NCI-H2107 treated with DMSO at 0.1 percent for 48 hours (cell line): ENCODE measurements at regions not wholly inside any gene's neighbourhood (a gene's known extent, or its start where the extent isn't known, plus 50 kb on each side); places are given as distances from the start of the nearest gene placed in this dataset.

ENCODE experiments used
- DNase-seq: peaks from one replicate; lab custom pipeline; 2025; ENCODE audit not compliant: unreplicated experiment; lab: John Stamatoyannopoulos, UW

DNA sequence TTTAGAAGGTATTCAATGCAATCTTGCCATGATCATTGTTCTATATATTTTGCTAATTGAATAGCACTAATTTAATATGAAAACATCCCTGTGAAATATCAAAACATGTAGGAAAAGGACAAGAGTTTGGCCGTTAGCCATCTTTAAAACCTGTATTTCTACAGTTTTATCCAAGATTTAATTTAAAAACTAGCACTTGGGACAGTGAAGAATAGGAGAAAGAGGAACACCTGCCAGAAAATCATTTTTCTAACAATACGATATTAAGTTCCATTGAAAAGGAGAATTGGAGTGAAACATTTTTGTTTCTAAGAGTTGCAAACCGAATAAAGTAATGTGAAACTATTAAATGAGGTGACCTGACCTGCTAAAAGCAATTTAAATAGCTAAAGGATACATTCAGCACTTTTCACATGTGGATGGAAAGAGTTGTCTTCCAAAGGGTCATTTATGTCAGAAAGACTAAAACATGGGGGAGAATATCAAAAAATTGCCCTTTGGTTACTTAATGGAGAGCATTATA, 1673.6 kb upstream of the MIR17HG start:
- no peak for DNase-seq

DNA sequence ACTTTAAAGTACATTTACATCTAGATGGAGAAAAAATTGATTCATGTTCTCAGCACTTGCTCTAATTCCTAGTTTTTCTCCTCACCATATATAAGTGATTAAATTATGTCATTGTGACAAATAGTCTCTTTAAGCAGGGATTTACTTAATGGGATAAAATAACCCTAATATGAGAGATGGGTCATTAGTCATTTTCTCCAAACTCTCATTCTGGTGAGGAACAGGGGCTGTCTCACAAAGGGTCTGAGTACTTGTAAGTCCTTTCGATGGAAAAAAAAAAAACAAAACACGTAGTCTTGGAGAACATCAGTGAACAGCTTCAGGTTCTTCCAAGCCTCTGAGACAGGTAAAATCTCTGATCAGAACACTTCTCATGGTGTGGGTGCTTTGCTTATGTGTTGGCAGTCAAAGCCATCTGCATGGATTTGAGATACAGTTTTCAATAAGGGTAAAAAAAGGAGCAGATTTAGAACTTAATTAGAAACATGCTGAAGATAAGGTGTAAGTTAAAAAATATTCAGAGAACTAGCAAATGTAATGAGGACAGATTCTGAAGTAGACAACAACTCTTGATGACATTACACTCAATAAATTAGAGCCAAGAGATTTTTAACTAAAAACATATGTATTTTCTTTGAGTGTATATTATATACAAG, 1668.9 kb upstream of the MIR17HG start:
- no peak for DNase-seq

DNA sequence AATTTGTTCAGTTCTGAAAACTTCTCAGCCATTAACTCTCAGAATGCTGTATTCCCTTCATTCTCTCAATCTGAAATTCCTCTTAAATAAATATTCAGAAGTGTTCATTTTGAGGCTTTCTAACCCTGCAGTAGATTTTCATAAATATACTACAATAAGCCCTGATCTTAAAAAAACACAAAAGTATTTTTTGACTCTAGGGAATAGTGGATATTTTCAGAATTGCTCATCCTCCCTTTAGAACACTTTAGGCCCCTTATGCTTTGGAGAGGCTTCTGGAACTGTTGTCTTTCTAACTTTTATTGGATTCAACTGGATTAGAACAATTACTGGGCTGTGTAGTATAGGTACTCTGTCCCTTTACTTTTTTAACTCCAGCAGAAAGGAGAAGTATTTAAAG, 1662.6 kb upstream of the MIR17HG start:
- no peak for DNase-seq

DNA sequence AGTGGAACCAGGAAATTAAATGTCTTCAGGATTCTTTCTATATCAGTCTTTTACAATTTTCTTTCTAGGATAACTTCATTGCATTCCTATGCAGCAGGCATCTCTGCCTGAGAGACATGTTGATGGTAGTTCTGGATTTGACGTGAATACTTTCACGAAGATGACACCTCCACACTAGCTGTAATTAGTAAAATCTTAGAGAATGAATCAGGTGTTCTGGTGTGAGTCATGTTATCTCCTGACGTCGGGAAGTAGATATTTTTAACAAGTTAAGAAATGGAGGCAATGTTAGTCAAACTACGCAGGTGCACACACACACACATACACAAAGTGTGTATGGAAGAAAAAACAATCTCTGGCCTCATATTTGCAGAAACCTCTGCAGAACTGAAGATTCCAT, 1661.3 kb upstream of the MIR17HG start:
- no peak for DNase-seq

DNA sequence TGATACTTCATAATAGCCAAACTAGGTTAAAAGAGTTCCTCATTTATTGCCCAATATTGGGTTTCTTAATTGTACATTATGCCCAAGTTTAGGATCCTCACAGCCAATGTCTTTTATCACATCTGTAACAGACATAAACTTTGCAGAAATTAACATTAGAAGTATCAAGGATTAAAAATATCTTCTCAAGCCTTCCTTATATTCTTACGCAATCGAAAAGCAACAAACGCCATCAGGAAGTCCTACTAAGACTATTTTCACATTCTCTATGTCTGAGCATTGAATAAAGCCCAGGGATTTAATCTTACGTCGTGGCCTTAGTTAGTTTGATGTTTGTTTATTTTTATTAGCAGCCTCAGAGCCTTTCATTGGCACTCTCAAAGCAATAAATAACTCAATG, 1660.4 kb upstream of the MIR17HG start:
- no peak for DNase-seq

DNA sequence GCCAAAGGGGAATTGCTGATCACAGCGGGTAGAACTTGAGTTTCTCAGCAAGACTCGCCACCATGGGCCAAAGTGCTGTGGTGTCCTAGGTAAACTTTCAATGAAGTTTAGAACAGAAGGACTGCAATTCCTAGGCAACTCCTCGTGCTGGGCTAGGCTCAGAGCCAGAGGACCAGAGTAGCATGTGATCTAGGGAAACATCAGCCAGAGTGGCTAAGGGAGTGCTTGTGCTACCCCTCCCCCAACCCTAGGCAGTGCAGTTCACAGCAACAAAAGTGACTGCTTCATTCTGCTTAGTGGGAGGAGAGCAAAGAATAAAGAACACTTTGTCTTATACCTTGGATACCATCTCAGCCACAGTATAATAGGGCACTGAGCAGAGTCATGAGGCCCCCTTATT, 1658.6 kb upstream of the MIR17HG start:
- no peak for DNase-seq

DNA sequence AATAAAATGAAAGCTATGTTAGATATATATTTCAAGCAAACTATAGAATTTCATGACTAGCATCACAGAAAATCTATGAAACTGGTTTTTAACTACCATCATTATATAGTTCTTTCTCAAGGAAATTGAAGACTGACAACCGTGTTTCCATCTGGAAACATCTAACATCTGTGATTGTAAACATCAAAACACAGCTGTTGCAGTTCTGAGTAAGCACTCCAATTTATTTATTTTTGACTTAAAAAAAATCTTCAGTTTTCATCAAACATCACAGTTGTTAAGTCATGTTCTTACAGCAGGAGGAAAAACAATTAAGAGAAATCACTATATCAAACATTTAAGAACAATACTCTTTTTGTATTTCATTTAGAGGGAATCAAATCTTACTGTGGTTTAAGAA, 1653.0 kb upstream of the MIR17HG start:
- no peak for DNase-seq

DNA sequence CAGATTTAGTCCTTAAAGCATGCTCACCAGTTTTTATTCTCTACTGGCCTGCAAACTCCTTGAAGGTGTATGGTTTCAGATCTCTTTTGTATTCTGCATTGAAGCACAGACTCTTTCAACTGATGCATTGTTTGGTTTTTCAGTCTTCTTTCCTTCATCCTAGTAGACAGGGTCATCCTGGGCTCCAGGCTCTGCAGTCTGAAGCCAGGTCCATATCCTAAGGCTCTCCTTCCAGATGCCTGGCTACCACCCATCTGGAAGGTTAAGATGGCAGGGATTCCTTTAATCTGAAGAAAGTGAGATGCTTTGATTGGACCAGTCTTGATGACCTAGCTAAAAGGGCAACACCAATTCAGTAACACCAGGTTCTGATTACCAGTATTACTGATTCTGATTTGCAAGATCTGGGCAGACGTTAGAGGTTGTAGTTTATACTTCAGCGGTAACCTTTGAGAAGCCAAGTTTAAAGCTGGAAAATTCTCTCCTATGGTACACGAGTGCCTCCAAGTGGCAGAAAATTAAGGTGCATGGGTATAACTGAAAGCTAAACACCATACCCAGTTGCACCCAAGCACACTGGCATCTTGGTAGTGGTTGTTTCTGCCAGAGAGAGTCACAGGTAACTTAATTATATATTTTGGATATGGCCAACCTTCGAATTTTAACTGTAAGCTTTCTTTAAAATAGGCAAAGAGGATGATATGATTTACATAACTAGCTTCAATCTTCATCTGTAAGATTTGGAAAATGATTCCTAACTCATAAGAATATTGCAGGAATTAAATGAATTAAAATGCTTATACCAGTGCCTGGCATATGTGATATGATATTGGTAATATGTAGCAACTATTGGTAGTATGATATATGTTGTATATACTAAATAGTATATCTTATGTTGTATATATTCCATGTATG, 1651.9 kb upstream of the MIR17HG start:
- peak; percentile 26 for DNase-seq

DNA sequence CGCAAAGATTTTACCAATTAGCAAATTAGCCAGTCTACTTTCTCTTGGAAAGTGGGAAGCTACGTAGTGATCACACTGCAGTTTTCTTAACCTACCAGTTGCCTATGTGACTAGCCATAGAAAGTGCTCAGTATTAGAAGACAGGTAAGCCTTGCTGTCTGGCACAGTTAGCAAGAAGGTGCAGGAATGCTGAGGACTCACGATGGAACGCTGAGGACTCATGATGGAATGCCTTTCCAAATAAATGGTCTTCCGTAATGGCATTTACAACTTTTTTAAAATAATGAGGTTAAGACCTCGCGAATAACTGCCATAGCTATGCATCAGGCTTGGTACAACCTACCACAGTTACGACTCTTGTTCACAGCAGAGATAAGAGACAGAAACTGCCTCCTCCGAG, 1645.6 kb upstream of the MIR17HG start:
- DNase-seq: no peak

DNA sequence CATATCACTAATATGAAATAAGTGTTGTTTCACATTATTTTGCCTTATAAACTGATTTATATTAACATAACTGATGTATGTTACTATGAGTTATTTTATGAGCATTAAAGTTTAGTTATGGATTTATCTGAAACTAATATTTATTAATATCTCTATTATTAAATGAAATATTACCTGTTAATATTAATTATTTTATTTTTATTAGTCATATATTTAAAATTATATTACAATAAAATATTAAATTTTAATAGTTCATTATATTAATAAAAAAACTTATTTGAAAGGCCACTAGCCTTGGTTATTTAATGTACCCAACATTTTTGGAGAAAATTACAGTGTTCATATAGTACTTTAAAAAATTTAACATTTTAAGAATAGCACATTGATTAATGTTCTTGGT, 1643.4 kb upstream of the MIR17HG start:
- DNase-seq: no peak

DNA sequence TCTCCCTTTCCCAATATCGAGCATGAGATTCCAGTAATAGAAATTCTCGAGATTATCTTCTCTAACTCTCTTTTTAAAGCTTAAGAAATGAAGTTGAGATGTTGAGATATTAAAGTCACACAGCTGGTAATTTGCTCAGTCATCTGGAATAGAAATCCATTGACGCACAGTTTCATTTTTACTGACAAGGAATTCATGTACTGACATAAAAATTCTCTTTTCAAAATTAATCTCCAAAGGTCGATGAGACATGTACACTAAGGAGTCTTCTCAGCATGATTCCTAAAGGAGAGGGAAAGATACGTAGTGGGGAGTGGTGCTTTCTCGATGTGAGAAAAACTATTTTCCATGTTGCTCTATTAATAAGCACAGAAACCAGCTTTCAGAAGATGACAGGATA, 1639.5 kb upstream of the MIR17HG start:
- no peak for DNase-seq

DNA sequence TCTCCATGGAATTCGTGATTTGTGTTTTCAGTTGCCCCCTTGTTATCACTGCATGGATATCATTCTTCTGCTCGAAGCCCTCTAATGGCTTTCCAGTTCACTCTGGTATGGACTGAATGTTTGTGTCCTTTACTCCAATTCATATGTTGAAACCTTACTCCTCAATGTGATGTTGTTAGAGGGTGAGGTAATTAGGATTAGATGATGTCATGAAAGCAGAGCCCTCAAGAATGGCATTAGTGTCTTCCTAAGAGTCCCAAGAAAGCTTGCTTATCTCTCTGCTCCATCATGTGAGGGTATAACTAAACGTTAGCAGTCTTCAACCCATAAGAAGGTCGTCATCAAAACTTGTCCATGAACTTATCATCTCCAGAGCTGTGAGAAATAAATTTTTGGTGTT, 1626.3 kb upstream of the MIR17HG start:
- no peak for DNase-seq

DNA sequence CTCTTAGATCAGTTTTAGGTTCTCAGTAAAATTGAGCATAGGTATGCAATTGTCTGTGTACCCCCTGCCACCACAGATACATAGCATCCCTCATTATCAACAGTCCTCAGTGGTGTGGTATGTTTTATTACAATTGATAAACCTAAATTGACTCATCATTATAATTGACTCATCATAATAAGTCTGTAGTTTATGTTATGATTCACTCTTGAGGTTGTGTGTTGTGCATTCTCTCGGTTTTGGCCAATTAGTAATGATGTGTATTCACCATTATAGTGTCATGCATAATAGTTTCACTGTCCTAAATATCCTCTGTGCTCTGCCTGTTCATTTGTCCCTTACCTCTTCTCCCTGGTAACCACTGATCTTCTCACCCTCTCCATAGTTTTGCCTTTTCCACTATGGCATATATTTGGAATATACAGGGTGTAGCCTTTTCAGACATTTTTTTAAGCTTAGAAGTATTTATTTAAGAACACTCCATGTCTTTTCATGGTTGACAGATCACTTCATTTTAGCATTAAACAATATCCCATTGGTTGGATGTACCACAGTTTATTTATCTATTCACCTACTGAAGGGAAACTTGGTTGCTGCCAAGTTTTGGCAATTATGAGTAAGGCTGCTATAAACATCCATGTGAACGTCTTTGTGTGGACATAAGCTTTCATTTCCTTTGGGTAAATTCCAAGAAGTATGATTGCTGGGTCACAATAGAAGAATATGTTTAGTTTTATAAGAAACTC, 1620.6 kb upstream of the MIR17HG start:
- no peak for DNase-seq

DNA sequence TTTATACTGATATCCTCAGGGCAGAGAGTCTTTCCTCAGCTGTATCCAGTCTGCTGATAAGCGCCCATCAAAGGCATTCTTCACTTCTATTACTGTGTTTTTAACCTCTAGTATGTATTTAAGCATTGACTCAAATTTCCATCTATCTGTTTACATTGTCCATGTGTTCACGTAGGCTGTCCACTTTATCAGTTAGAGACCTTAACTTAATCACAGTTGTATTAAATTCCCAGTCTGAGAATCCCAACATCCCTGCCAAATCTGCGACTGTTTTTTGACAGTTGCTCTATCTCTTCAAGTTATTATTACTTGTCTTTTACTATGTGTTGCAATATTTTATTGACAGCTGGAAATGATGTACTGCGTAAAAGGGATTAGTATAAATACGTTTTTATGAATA, 1613.7 kb upstream of the MIR17HG start:
- no peak for DNase-seq

DNA sequence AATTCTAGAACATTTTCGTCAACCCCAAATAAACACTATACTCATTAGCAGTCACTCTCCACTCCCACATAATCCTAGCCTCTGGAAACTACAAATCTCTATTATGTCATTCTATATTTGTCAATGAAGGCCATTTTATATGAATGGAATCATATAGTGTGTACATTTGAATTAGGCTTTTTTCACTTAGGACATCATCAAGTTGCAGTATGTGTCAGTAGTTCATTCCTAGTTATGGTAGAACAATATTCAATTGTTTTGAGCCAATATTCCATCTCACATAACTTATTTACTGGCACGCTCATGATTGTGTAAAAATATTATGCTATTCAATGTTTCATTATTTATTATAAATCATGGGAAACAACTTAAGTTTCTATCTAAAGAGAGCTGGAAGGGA, 1610.4 kb upstream of the MIR17HG start:
- no peak for DNase-seq

DNA sequence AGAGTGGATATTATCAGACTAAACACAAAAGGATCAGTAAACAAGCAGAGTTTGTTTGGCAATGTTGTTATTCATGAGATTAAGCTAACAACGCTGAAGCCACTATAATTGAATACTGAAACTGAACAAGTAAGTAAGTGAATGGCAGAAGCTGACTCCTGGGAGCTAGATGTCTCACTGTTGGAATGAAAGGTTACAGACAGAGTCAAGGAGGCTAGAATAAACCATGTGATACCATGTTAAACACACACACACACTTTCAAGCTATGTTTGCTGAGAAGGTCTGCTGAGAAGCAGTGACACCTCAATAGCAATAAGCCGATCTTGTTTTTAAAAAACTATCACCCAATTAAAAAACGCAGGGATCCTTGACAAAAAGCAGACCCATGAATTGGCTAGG, 1609.4 kb upstream of the MIR17HG start:
- no peak for DNase-seq

DNA sequence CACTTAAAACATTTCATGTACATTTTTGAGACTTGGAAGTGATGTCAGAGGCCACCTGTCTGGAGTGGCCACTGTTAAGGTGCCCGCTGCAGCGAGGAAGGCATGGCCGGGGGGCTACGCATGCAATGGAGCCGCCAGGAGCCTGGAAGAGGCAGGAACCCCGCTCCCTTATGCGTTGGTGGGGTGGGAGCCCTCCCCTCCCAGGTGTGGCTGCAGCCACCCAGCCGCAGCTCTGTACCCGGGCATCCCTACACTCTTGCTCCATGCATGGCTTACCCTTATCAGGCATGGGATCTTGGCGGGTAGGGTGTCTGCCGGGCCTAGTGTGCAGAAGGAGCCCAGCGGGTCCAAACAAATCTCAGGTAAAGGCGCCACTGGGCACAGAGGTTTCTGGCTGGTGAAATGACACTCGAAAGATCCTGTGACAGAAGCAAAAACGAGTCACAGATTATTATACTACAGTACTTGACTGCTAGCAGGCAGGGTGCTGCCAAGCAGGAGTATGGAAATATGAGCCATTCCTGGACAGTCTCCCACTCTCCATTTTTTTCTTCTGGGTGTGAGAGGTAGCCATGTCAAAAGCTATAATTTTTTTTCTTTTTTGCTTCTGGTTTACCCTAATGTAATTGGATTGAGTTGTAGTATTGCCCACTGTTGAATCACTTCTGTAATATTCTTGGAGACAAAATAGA, 1606.3 kb upstream of the MIR17HG start:
- no peak for DNase-seq

DNA sequence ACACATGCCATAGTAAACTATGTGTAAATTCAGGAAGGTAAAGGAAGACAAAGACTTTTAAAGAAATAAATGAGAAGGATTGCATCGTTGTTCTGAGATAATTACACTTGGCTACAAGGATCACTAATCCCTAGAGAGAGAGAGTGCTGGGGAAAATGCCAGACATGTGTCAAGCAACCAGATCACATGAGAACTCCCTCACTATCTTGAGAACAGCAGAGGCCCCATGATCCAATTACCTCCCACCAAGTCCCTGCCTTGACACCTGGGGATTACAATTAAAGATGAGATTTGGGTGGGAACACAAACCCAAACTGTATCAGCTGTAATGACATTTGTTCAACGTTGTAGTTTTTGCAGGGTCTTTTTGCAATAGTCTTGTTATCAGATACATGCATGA, 1600.9 kb upstream of the MIR17HG start:
- no peak for DNase-seq

DNA sequence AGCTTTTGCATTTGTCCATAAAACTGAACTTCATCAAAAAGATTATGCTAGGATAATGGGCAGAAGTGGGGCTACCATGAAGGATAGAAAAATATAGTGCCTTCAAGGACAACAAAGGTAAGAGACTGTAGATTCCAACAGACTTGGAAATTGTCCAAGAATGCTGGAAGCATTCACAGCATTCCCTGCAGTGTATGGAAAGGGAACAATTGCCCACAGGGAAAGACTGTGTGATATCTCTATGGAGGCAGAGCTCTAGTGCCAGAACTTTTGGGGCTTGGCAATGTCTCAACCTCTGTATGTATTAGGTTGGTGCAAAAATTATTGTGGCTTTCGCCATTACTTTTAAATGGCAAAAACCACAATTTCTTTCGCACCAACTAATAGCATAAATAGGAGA, 1598.8 kb upstream of the MIR17HG start:
- no peak for DNase-seq

DNA sequence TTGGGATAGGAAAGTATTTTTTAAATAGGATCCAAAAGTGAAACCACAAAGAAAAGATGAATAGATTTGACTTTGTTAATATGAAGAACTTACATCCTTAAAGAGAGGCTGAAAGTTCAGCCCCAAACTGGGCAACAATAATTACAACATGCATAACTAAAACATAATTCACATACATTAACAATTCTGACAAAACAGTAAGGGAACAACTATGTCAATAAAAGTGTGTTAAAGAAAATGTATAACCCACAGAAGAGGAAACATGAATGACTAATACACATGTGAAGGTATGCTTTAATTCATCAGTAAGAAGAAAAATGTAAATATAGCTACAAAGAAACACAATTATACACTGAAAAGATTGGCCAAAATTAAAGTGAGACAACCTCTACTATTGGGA, 1597.6 kb upstream of the MIR17HG start:
- DNase-seq: no peak

DNA sequence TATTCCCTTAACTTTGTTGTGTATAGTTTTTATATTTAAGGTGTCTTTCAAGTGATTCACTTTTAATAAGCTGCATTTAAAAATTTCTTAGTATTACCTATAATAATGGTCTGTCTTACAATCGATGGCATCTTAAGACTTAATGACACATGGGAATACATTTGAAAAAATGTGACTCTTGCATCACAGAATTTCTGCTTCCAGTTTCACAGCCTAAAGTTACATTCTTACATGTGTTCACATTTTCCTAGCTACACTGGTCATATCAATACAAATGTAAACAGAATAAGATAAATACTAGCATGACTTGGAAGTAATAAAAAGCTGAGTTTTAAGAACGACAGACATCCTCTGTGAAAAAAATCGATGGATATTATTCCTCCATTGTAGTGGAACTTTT, 1597.1 kb upstream of the MIR17HG start:
- no peak for DNase-seq
